PC-3 (cell line): ENCODE measurements at regions not wholly inside any gene's neighbourhood (a gene's known extent, or its start where the extent isn't known, plus 50 kb on each side); places are given as distances from the start of the nearest gene placed in this dataset.

ENCODE experiments used
- ATAC-seq: fragments of 200-7000 bp; cut with Tn5 transposase; 2 replicates; pipeline ENCODE4 v1.9.1; 2020; ENCODE audit warnings: mild to moderate bottlenecking, moderate library complexity
- BruUV-seq: library from RNA; stranded (reverse); fragments of 400-500 nt; replicated peaks from 2 replicates; lab custom pipeline; 2021; lab: Mats Ljungman, UMichigan
- CTCF ChIA-PET: fragments of 300-600 bp; sonication (Branson Sonifier 250); formaldehyde crosslinking; loops from one replicate; lab custom pipeline; 2022; ENCODE audit warnings: antibody characterized with exemption; lab: Charles Lee
- POLR2A ChIA-PET: fragments of 300-600 bp; sonication (Branson Sonifier 250); formaldehyde crosslinking; loops from one replicate; lab custom pipeline; 2022; ENCODE audit warnings: antibody characterized with exemption; ENCODE audit not compliant: unreplicated experiment; lab: Charles Lee
- DNase-seq: peaks from one replicate; pipeline ENCODE4 v3.0.0-alpha.2; 2015
- H2AFZ ChIP-seq: fragments of 300-600 bp; sonication (generic); 2 replicates; pipeline ENCODE4 v1.6.0; 2016; ENCODE audit warnings: antibody characterized with exemption, low read length
- H3F3A ChIP-seq: fragments of 300-600 bp; sonication (generic); one replicate; pipeline ENCODE4 v1.6.0; 2017; ENCODE audit warnings: antibody characterized with exemption, low read length, control low read depth, mild to moderate bottlenecking; ENCODE audit not compliant: unreplicated experiment
- H3K27ac ChIP-seq: fragments of 300-600 bp; sonication (generic); 2 replicates; pipeline ENCODE4 v1.5.1; 2016; ENCODE audit warnings: mild to moderate bottlenecking, low read length
- H3K27me3 ChIP-seq: fragments of 300-600 bp; sonication (generic); 2 replicates; pipeline ENCODE4 v1.6.1; 2016; ENCODE audit warnings: low read length, mixed read lengths
- H3K36me3 ChIP-seq: fragments of 300-600 bp; sonication (generic); 2 replicates; pipeline ENCODE4 v1.6.1; 2016; ENCODE audit warnings: low read depth, mixed run types, low read length, mixed read lengths
- H3K4me1 ChIP-seq: fragments of 300-600 bp; sonication (generic); 2 replicates; pipeline ENCODE4 v1.5.1; 2016; ENCODE audit warnings: low read length; ENCODE audit not compliant: insufficient read depth
- H3K4me2 ChIP-seq: fragments of 300-600 bp; sonication (generic); 2 replicates; pipeline ENCODE4 v1.6.0; 2016; ENCODE audit warnings: low read length
- H3K4me3 ChIP-seq: fragments of 300-600 bp; sonication (generic); 2 replicates; pipeline ENCODE4 v1.5.1; 2016; ENCODE audit warnings: mild to moderate bottlenecking, low read length, mixed read lengths
- H3K79me2 ChIP-seq: fragments of 300-600 bp; sonication (generic); 2 replicates; pipeline ENCODE4 v1.6.1; 2017; ENCODE audit warnings: low read length, mixed read lengths
- H3K9ac ChIP-seq: fragments of 300-600 bp; sonication (generic); 2 replicates; pipeline ENCODE4 v1.6.0; 2016; ENCODE audit warnings: mild to moderate bottlenecking, low read length
- H3K9me2 ChIP-seq: fragments of 300-600 bp; sonication (generic); replicated peaks from 2 replicates; pipeline ENCODE4 v1.6.1; 2016; ENCODE audit warnings: mixed run types, low read length, mixed read lengths
- H3K9me3 ChIP-seq: fragments of 300-600 bp; sonication (generic); 2 replicates; pipeline ENCODE4 v1.6.1; 2016; ENCODE audit warnings: low read length, mixed read lengths
- H4K20me1 ChIP-seq: fragments of 300-600 bp; sonication (generic); 2 replicates; pipeline ENCODE4 v1.6.1; 2016; ENCODE audit warnings: low read length, mixed read lengths
- CTCF ChIP-seq: fragments of 300-600 bp; sonication (generic); conservative IDR thresholded peaks from 2 replicates; pipeline ENCODE4 v1.5.1; 2017; ENCODE audit warnings: antibody characterized with exemption, low read depth, mild to moderate bottlenecking, low read length
- EZH2 ChIP-seq: fragments of 300-600 bp; sonication (generic); IDR thresholded peaks from one replicate; pipeline ENCODE4 v1.6.1; 2017; ENCODE audit warnings: antibody characterized with exemption, mild to moderate bottlenecking, low read length; ENCODE audit not compliant: unreplicated experiment
- EZH2phosphoT487 ChIP-seq: fragments of 300-600 bp; sonication (generic); IDR thresholded peaks from 2 replicates; pipeline ENCODE4 v1.6.1; 2018; ENCODE audit warnings: mild to moderate bottlenecking, antibody characterized with exemption, low read length, borderline replicate concordance
- intact Hi-C: fragments of 100-400 bp; cut with micrococcal nuclease; formaldehyde crosslinking; loops from 2 replicates; pipeline ENCODE4 v1.9.0; 2023

DNA sequence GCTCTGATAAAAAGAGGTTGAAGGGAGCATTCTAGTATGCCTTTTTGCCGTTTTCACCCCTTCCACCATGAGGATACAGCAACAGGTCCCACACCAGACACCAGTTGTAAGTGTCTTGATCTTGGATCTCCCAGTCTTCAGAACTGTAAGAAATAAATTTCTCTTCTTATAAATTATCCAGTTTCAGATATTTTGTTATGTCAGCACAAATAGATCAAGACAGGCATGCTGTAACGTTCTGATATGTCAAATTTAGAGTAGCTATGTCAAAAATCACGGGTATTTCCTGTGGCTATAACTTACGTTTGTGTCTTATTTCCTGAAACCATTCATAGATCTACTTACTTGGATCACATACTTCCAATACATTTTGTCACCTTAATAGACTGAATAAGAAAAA, 55.9 kb upstream of the CD83 start:
- Histone ChIP-seq H3K27ac (no peak overlapping the region), H3F3A (peaks cover 19% of the 10 kb centered on the region), H2AFZ (no peak overlapping the region), H3K4me3 (no peak overlapping the region), H3K27me3 (no peaks in the 10 kb centered on the region), H3K79me2 (no peaks in the 10 kb centered on the region), H3K9me2 (no peaks in the 10 kb centered on the region), H3K36me3 (no peaks in the 10 kb centered on the region), H3K9me3 (no peaks in the 10 kb centered on the region), H3K4me2 (no peak overlapping the region), H3K9ac (no peak overlapping the region), H3K4me1 (peaks cover 45% of the 10 kb centered on the region), H4K20me1 (no peaks in the 10 kb centered on the region)
- ChIA-PET CTCF (no interaction called here), POLR2A (interaction anchor here (0.6 kb wide), 1 partner anchor 60 kb away, joined by 4 read pairs; no protein-coding TSS in a partner anchor)
- intact Hi-C loops: loop anchor here (10.0 kb wide), 1 partner anchor 337 kb away; no protein-coding TSS in a partner anchor
- DNase-seq (no peak), ATAC-seq (no peak)
- no peak for TF ChIP-seq EZH2phosphoT487
- no peak for TF ChIP-seq EZH2
- no peak for TF ChIP-seq CTCF
- no TSS peak for BruUV-seq

- no peak overlapping the region for H3K4me2 ChIP-seq
- H3K27ac ChIP-seq: no peak overlapping the region
- H3K27me3 ChIP-seq: no peaks in the 10 kb centered on the region
- no peaks in the 10 kb centered on the region for H3K9me3 ChIP-seq
- no peak for DNase-seq
- no peak for ATAC-seq
- H3K4me1 ChIP-seq: peaks cover 51% of the 10 kb centered on the region
- no peaks in the 10 kb centered on the region for H3K9me2 ChIP-seq
- H3K79me2 ChIP-seq: no peaks in the 10 kb centered on the region
- H3K9ac ChIP-seq: no peak overlapping the region
- no peak for TF ChIP-seq EZH2phosphoT487
- H3F3A ChIP-seq: peaks cover 19% of the 10 kb centered on the region
- H2AFZ ChIP-seq: no peak overlapping the region
- no TSS peak for BruUV-seq
- ChIA-PET POLR2A (no interaction called here), CTCF (no interaction called here)
- no peak overlapping the region for H3K4me3 ChIP-seq
- no peaks in the 10 kb centered on the region for H3K36me3 ChIP-seq
- intact Hi-C loops: loop anchor here (10.0 kb wide), 1 partner anchor 338 kb away; no protein-coding TSS in a partner anchor
- H4K20me1 ChIP-seq: no peaks in the 10 kb centered on the region
These were observed 55.1 kb upstream of the CD83 start for GRCh38 chr6:14062345-14063029.

DNA sequence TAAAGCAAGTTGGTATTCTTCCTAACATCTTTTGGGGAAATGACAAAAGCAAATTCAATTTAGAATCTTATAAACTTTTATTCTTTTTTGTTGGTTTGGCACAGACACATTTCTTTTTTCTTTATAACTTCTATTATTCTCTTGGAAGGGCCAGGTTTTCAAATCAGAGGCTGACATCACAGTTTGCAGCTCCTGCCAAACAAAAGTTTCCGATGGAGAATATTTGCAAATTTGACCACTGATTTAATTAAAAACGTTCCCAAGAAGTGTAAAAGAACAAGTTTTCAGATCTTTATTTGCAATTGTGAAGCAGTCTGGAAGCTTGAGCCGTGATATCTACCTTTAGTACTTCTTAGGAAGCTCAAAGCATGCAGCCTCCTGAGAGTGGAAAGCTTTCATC, 53.8 kb upstream of the CD83 start:
- no peak overlapping the region for H2AFZ ChIP-seq
- no peaks in the 10 kb centered on the region for H3K9me2 ChIP-seq
- no peaks in the 10 kb centered on the region for H4K20me1 ChIP-seq
- TF ChIP-seq EZH2phosphoT487 (no peak), CTCF (no peak), EZH2 (no peak)
- H3K4me3 ChIP-seq: no peak overlapping the region
- peaks cover 13% of the 10 kb centered on the region for H3F3A ChIP-seq
- H3K27me3 ChIP-seq: no peaks in the 10 kb centered on the region
- intact Hi-C loops: loop anchor here (10.0 kb wide), 1 partner anchor 339 kb away; no protein-coding TSS in a partner anchor
- no peak overlapping the region for H3K27ac ChIP-seq
- no peaks in the 10 kb centered on the region for H3K36me3 ChIP-seq
- H3K9me3 ChIP-seq: no peaks in the 10 kb centered on the region
- no peak overlapping the region for H3K4me2 ChIP-seq
- no peak overlapping the region for H3K9ac ChIP-seq
- BruUV-seq: no TSS peak
- no peaks in the 10 kb centered on the region for H3K79me2 ChIP-seq
- DNase-seq: no peak
- ChIA-PET CTCF (no interaction called here), POLR2A (interaction anchor here (0.6 kb wide), 1 partner anchor 340 kb away, joined by 3 read pairs; no protein-coding TSS in a partner anchor)
- H3K4me1 ChIP-seq: peaks cover 52% of the 10 kb centered on the region
- ATAC-seq: no peak
